Thyroid gland (tissue), 4 donors: ENCODE measurements at regions not wholly inside any gene's neighbourhood (a gene's known extent, or its start where the extent isn't known, plus 50 kb on each side); places are given as distances from the start of the nearest gene placed in this dataset.
"Not testable (repeated sequence)": the region's sequence is repeated elsewhere in the genome, so short reads cannot be mapped to it uniquely, and the experiment has no call there.

Experiments
- DNase-seq, 2 donors: peaks; one replicate each; pipeline ENCODE4 v3.0.0-alpha.2; 2019
- H3K27ac ChIP-seq, 3 donors: fragments of 200-600 bp; sonication (generic); 1 replicate in 2 of 3; 2 replicates in 1 of 3; pipeline ENCODE4 v1.5.1; 2016 to 2019; ENCODE audit warnings: mild to moderate bottlenecking in 1 of 3, moderate library complexity in 1 of 3
- H3K27me3 ChIP-seq: fragments of 200-600 bp; sonication (generic); one replicate; pipeline ENCODE4 v1.5.1; 2019
- H3K36me3 ChIP-seq, 2 donors: fragments of 200-600 bp; sonication (generic); one replicate each; pipeline ENCODE4 v1.5.1; 2016 to 2019
- H3K4me1 ChIP-seq, 2 donors: fragments of 200-600 bp; sonication (generic); one replicate each; pipeline ENCODE4 v1.5.1; 2017 to 2019
- H3K4me3 ChIP-seq, 3 donors: fragments of 200-600 bp; sonication (generic); replicated peaks in 1 of 3; 1 replicate in 2 of 3; 2 replicates in 1 of 3; pipeline ENCODE4 v1.5.1; 2016; ENCODE audit warnings: mild to moderate bottlenecking in 1 of 3
- H3K9me3 ChIP-seq: fragments of 200-600 bp; sonication (generic); one replicate; pipeline ENCODE4 v1.5.1; 2017
- CTCF ChIP-seq, 6 experiments: fragments of 200-600 bp in 3 of 6; fragments of 450-650 bp in 3 of 6; sonication (generic) in 3 of 6; IDR thresholded peaks; one replicate each; pipeline ENCODE4 v1.5.1; 2016 to 2019; ENCODE audit warnings: antibody characterized with exemption in 6 of 6, mild to moderate bottlenecking in 2 of 6, inconsistent platforms in 1 of 6, moderate library complexity in 1 of 6
- POLR2A ChIP-seq, 2 donors: fragments of 450-650 bp; IDR thresholded peaks; one replicate each; pipeline ENCODE4 v1.6.1; 2017; ENCODE audit warnings: antibody characterized with exemption in 2 of 2, mild to moderate bottlenecking in 2 of 2, moderate library complexity in 1 of 2
- WGBS, 2 donors: methylation state at CpG; one replicate each; pipeline ENCODE4 v1.1.5; 2017; 5-methylcytosine and 5-hydroxymethylcytosine counted together
- intact Hi-C: fragments of 100-400 bp; cut with DNase I; formaldehyde crosslinking; loops from one replicate; pipeline ENCODE4 v1.15.1; 2023

DNA sequence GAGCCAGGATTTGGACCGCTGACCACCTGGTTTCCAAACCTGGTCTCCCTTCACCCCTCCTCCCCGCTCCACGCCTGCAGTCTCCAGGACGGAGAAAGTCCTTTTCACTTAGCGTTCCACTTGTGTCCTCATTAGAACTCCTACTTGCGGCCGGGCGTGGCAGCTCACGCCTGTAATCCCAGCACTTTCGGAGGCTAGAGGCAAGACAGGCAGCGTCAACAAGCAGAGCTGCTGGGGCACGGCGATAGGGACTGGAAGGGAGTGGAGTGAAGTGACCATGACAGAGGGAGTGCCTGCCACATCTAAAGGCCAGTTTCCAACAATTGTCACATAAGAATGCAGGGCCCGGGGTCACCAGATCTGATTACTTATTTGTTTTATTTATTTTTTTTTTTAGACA, 132.5 kb upstream of the NCOR2 start:
- peak overlapping the region in 1 of 3 donors; percentile 58 for H3K27ac ChIP-seq
- H3K27me3 ChIP-seq, result no peaks in the 10 kb centered on the region
- TF ChIP-seq POLR2A (IDR thresholded peaks at IDR 0.05), result no peak
- no peak for TF ChIP-seq CTCF (IDR thresholded peaks at IDR 0.05)
- H3K36me3 ChIP-seq, result no peaks in the 10 kb centered on the region
- H3K4me3 ChIP-seq, result no peak overlapping the region
- DNase-seq, result peak; percentile 50 to 67
- H3K9me3 ChIP-seq, result no peaks in the 10 kb centered on the region
- whole genome bisulfite sequencing, 2 donors, result 54 to 62% methylated on average over 14 of the region's 14 CpGs
- peaks cover 27 to 60% of the 10 kb centered on the region in 2 donors for H3K4me1 ChIP-seq
- intact Hi-C loops, result no loop called here

DNA sequence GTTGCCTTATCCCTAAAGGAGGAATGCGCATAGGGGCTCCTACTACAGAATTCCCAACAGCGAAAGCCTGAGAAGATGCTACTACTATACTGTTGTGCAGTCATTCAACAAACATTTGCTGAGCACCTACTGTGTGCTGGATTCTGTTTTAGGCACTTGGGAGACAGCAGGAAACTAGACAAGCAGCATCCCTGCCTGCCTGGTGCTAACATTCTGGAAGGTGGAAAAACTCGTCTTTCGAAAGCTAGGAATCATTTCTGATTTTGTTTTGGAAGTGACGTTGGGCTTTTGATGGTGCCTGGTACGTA, 131.5 kb upstream of the NCOR2 start:
- no peaks in the 10 kb centered on the region for H3K27me3 ChIP-seq
- no peaks in the 10 kb centered on the region for H3K9me3 ChIP-seq
- no peak overlapping the region for H3K4me3 ChIP-seq
- 81 to 88% methylated on average over 6 of the region's 6 CpGs for WGBS, 2 donors
- TF ChIP-seq CTCF (IDR thresholded peaks at IDR 0.05), result no peak
- TF ChIP-seq POLR2A (IDR thresholded peaks at IDR 0.05), result no peak
- H3K36me3 ChIP-seq, result no peaks in the 10 kb centered on the region
- intact Hi-C loops, result no loop called here
- DNase-seq, result no peak
- H3K27ac ChIP-seq, result peak overlapping the region in 2 of 3 donors; percentile 30 to 57
- peaks cover 28 to 58% of the 10 kb centered on the region in 2 donors for H3K4me1 ChIP-seq

GRCh38 chr12:124698211-124698997, 131.0 kb upstream of the NCOR2 start:
- Histone ChIP-seq H3K27ac (peak overlapping the region in 2 of 3 donors; percentile 30 to 57), H3K9me3 (no peaks in the 10 kb centered on the region), H3K36me3 (no peaks in the 10 kb centered on the region), H3K4me3 (no peak overlapping the region), H3K4me1 (peaks cover 28 to 52% of the 10 kb centered on the region in 2 donors), H3K27me3 (no peaks in the 10 kb centered on the region)
- intact Hi-C loops, result no loop called here
- no peak for DNase-seq
- 65 to 75% methylated on average over 15 of the region's 15 CpGs for WGBS, 2 donors
- TF ChIP-seq CTCF (IDR thresholded peaks at IDR 0.05) (no peak), POLR2A (IDR thresholded peaks at IDR 0.05) (no peak)

- Histone ChIP-seq H3K4me1 (peaks cover 28 to 52% of the 10 kb centered on the region in 2 donors), H3K27ac (peak overlapping the region in 2 of 3 donors; percentile 30 to 57)
- intact Hi-C loops, H3K27me3 ChIP-seq, H3K36me3 ChIP-seq, H3K4me3 ChIP-seq, DNase-seq, H3K9me3 ChIP-seq: not testable (repeated sequence)
- WGBS, 2 donors, result 78 to 82% methylated on average over 11 of the region's 11 CpGs
Measured at GRCh38 chr12:124697722-124698121, 130.3 kb upstream of the NCOR2 start.

- Histone ChIP-seq H3K27me3 (no peaks in the 10 kb centered on the region), H3K9me3 (no peaks in the 10 kb centered on the region), H3K27ac (no peak overlapping the region), H3K4me3 (no peak overlapping the region), H3K36me3 (no peaks in the 10 kb centered on the region), H3K4me1 (peaks cover 28 to 51% of the 10 kb centered on the region in 2 donors)
- WGBS, 2 donors, result 80 to 89% methylated on average over 3 of the region's 3 CpGs
- DNase-seq, result no peak
- intact Hi-C loops, result no loop called here
- TF ChIP-seq CTCF (IDR thresholded peaks at IDR 0.05) (no peak), POLR2A (IDR thresholded peaks at IDR 0.05) (no peak)
Measured at GRCh38 chr12:124696693-124697476, 129.5 kb upstream of the NCOR2 start.
